ENCODE measurements at regions not wholly inside any gene's neighbourhood (a gene's known extent, or its start where the extent isn't known, plus 50 kb on each side); places are given as distances from the start of the nearest gene placed in this dataset.

- H3K27me3 ChIP-seq (ENCODE audit: insufficient read depth, low read length) = peaks cover 40% of the 10 kb centered on the region
- H3K9me3 Mint-ChIP-seq (ENCODE audit: unreplicated experiment) = peaks cover 6% of the 10 kb centered on the region
- FAIRE-seq (no peak), DNase-seq (ENCODE audit: low read depth) (no peak)
- no peak overlapping the region for H3K27ac ChIP-seq (ENCODE audit: low read depth, low read length)
- no peaks in the 10 kb centered on the region for H3K36me3 Mint-ChIP-seq (ENCODE audit: low read depth, unreplicated experiment)
- no peaks in the 10 kb centered on the region for H4K20me1 ChIP-seq (ENCODE audit: insufficient read depth, low read length)
- H3K79me2 ChIP-seq (ENCODE audit: insufficient read depth, low read length) = no peaks in the 10 kb centered on the region
- no peak overlapping the region for H3K4me3 Mint-ChIP-seq (ENCODE audit: unreplicated experiment)
- no peaks in the 10 kb centered on the region for H3K27me3 Mint-ChIP-seq (ENCODE audit: low read depth, unreplicated experiment)
- TF ChIP-seq CTCF (IDR thresholded peaks at IDR 0.05; ENCODE audit: insufficient read depth, low read depth, low read length) (no peak), EZH2 (IDR thresholded peaks at IDR 0.05; ENCODE audit: insufficient read depth, low read length) (no peak)
- H3K4me2 ChIP-seq (ENCODE audit: low read length) = no peak overlapping the region
- H3K36me3 ChIP-seq (ENCODE audit: insufficient read depth, low read length) = no peaks in the 10 kb centered on the region
- H3K4me1 ChIP-seq (ENCODE audit: insufficient read depth, low read length) = peaks cover 6% of the 10 kb centered on the region
- H3K4me3 ChIP-seq (ENCODE audit: insufficient read depth, low read depth, low read length) = no peak overlapping the region
- peaks cover 8% of the 10 kb centered on the region for H3K9me3 ChIP-seq (ENCODE audit: insufficient read depth, low read depth, low read length)
- no peak overlapping the region for H2AFZ ChIP-seq (ENCODE audit: low read depth, low read length)
- peaks cover 7% of the 10 kb centered on the region for H3K4me1 Mint-ChIP-seq (ENCODE audit: low read depth, unreplicated experiment)
- no peak overlapping the region for H3K9ac ChIP-seq (ENCODE audit: low read length)
- H3K27ac Mint-ChIP-seq (ENCODE audit: unreplicated experiment) = no peak overlapping the region
Observed at GRCh38 chr1:234776876-234777855, 167.2 kb upstream of the IRF2BP2 start.

- no peaks in the 10 kb centered on the region for H3K27me3 Mint-ChIP-seq (ENCODE audit: low read depth, unreplicated experiment)
- peaks cover 6% of the 10 kb centered on the region for H3K9me3 Mint-ChIP-seq (ENCODE audit: unreplicated experiment)
- no peak overlapping the region for H2AFZ ChIP-seq (ENCODE audit: low read depth, low read length)
- H3K4me1 ChIP-seq (ENCODE audit: insufficient read depth, low read length) = peaks cover 14% of the 10 kb centered on the region
- no peak for TF ChIP-seq CTCF (IDR thresholded peaks at IDR 0.05; ENCODE audit: insufficient read depth, low read depth, low read length)
- TF ChIP-seq EZH2 (IDR thresholded peaks at IDR 0.05; ENCODE audit: insufficient read depth, low read length) = no peak
- FAIRE-seq = no peak
- peaks cover 8% of the 10 kb centered on the region for H3K9me3 ChIP-seq (ENCODE audit: insufficient read depth, low read depth, low read length)
- no peak overlapping the region for H3K27ac Mint-ChIP-seq (ENCODE audit: unreplicated experiment)
- H4K20me1 ChIP-seq (ENCODE audit: insufficient read depth, low read length) = no peaks in the 10 kb centered on the region
- no peak overlapping the region for H3K27ac ChIP-seq (ENCODE audit: low read depth, low read length)
- peaks cover 32% of the 10 kb centered on the region for H3K27me3 ChIP-seq (ENCODE audit: insufficient read depth, low read length)
- peaks cover 14% of the 10 kb centered on the region for H3K4me1 Mint-ChIP-seq (ENCODE audit: low read depth, unreplicated experiment)
- H3K36me3 ChIP-seq (ENCODE audit: insufficient read depth, low read length) = no peaks in the 10 kb centered on the region
- no peak overlapping the region for H3K4me3 ChIP-seq (ENCODE audit: insufficient read depth, low read depth, low read length)
- no peak overlapping the region for H3K4me2 ChIP-seq (ENCODE audit: low read length)
- DNase-seq (ENCODE audit: low read depth) = no peak
- H3K36me3 Mint-ChIP-seq (ENCODE audit: low read depth, unreplicated experiment) = no peaks in the 10 kb centered on the region
- no peaks in the 10 kb centered on the region for H3K79me2 ChIP-seq (ENCODE audit: insufficient read depth, low read length)
- H3K9ac ChIP-seq (ENCODE audit: low read length) = no peak overlapping the region
- no peak overlapping the region for H3K4me3 Mint-ChIP-seq (ENCODE audit: unreplicated experiment)
Observed at GRCh38 chr1:234776256-234776875, 166.4 kb upstream of the IRF2BP2 start.

Data from astrocyte (in vitro differentiated cells and primary cell).